Activated CD4-positive, alpha-beta T cell treated with anti-CD3 and anti-CD28 coated beads, Interleukin-2, amount 50 U/mL, for 48 hours (primary cell): ENCODE measurements at regions not wholly inside any gene's neighbourhood (a gene's known extent, or its start where the extent isn't known, plus 50 kb on each side); places are given as distances from the start of the nearest gene placed in this dataset.

Source experiments
- DNase-seq, 2 experiments: peaks; one replicate each; pipeline ENCODE4 v3.0.0-alpha.2; 2020

DNA sequence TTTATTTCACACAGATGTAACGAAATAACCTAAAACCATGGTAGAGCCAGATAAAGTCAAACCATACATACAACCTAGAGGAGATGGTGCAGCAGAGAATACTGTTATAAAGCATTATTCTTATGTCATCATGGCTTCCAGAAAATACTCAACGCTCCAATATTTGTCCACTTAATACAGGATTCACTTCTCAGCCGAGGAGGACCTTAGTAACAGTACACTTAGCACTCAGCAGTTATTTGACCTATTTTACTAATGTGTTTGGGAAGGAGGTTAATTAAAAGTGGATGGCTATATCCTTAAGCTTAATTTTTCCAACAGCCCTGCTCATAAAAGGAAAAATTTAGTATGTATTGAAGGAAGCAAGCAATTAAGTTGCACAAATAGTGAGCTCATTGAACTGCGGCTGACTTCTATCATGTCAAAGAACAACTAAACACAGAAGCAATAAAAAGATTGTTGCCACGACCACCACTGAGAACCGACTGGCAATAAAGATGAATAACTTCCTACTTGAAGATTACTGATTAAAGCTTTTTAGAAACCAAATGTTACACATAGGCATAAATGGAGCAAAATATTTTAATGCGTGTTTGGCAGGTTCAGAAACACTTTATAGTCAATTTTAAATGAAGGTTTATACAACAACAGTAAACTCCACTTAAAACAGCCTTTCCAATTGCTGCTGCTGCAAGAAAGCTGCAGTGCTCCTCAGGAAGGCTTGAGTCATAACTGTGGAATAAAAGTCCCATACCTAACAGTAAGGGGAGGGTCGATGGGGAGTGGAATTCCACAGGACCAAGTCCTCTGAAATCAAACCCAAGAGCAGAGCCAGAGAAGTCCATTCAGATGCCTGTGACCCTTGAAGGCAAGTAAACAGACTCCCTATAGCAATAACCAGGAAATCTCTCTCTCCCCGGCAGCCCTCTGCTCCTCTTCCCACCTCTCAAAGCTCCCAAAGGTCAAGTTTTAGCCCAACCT is 218.9 kb upstream of the CDKN3 start:
- no peak for DNase-seq

DNA sequence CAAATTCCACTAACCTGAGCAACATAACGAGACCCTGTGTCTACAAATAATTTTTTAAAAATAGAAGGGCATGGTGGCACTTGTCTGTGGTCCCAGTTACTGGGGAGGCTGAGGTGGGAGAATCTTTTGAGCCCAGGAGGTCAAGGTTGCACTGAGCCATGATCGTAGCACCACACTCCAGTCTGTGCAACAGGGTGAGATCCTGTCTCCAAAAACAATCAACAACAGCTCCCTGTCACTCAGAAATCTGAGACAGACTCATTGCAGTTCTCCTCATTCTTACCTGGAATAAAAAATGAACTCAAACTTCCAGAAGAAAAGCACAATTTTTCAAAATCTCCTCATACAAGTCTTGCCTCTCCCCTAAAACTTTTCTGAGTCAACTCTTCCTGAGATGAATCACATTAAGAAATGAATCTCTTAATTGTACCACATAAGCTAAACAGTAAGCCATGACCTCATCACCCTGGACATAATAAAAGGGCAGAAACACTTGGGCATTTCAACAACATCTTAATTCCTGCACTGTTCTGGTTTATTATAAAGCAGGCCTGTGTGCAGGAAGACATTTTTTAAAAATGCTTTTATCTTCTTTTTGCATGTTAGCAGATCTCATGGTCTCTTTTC is 214.3 kb upstream of the CDKN3 start:
- DNase-seq: no peak

DNA sequence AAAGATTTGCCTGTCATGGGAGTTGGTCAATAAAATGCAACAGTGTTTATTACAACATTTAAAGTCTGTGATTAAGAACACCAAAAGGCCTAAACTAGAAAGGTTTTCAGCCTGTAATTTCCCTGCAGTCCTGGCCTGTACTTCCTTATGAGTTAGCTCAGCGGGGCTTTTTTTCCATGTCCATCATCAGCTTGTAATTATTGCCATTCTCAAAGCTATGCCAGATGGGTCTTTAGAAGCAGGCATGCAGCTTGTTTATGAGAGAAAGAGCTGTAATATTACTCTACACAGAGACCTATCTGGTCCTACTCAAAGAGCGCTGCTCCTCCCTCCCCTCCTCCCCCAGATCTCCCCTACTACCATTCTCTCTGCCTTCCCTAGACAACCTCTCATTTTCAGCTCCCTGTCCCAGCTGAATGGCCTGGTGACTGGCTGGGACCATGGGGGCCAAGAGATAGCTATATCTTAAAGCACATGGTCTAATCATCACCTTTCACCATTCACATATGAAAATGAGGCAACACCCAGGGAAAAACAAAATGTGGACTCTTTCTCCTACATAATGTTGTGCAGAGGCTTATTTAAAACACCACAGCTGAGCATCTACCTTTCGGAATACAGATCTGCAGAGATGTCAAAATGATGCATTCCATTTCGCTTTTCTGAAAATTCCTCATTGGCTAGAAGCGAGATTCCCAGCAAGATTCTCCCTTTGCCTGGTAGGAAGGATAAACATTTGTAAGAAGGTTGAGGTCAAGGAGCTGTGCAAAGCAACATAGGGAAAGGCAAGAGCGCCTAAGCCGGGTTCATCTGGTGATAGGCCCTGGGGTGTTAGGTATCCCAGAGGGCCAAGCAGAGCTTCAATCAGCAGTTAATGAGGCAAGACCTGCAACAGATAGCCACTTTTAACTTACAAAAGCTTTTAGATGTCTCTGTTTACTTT is 209.7 kb upstream of the CDKN3 start:
- no peak for DNase-seq

DNA sequence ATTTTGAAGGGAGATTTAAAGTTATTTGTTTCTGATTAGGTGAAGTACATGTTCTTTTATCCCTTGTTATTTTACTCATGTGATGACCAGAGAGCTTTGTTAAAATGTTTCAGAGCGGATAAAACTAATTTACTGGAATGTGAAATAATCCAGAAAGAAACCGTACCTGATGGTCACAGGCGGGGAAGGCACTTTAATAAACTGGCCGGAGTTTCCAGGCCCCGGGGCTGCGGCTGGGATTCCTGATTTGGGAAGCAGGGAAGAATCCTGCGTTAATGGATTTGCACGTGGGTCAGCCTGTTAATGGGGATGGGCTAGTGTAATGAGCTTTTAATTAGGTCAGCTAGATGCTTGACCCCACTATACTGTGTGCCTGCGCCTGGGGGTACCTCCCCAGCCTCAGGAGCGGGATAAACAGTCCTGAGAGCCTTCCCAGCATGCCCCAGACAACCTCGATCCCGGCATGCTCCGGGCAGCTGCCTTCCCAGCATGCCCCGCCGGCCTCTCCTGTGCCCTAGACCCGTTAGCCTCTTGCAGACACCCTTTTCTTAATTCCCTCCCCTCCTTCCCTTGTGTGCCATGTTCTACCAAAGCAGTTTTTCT is 208.6 kb upstream of the CDKN3 start:
- no peak for DNase-seq

DNA sequence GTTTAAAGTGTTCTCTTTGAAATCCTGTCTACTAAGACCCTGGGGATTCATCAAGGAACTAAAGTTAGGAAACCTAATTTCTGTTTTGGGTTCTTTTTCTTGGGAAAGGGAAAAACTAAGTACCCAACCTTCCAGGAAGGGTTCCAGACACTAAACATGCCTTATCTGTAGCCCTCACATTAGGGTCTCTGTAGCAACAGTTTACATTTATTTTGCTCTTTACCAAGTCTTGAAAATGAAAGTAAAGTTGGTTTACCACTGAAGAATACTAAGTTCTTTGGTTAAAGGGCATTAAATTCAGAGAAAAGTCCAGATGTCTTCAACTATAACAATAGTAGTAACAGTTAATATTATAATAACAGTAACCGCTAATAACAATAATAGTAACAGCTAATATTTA is 207.5 kb upstream of the CDKN3 start:
- no peak for DNase-seq

DNA sequence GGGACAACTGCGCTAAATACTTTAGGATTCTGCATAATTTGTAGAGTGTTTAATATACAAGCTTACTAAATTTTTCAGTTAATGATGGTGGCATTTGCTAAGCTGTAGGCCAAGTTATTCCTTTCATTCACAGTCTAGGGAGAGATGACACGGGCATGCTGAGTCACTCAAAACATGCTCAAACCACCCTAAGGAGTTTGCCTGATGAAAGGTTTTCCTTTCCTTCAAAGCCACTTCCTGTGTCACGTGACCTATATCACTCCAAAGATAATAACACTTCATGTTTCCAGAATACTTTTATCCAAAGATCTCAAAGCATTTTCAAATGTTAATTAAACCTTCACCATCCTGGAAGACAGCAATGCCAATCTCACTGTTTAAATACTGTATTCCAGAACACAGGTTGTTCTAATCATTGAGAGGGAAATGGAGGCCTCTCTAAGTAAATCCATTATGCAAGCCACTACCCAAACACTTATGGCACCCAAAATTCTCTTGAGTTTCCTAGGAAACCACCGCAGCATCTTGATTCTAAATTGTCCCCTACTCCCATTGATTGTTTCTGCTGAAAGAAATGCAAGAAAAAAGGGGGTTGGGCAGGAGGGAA is 207.0 kb upstream of the CDKN3 start:
- no peak for DNase-seq

DNA sequence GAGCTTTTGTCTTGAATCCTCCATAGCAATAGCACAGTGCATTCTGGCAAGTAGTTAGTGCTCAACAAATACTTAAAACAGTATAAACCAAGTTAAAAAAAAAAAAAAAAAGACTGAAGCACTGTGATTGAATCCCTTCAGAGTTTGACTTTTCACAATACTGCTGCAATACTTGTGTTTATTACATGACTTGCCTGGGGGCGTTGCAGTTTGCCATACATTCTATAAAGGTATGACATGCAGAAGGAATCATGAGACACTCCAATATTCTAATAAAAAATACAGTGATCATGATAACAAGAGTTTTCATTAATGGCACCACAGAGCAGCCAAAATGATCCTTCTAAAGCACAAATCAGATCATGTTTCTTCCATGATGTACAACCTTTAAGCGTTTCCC is 205.0 kb upstream of the CDKN3 start:
- no peak for DNase-seq

DNA sequence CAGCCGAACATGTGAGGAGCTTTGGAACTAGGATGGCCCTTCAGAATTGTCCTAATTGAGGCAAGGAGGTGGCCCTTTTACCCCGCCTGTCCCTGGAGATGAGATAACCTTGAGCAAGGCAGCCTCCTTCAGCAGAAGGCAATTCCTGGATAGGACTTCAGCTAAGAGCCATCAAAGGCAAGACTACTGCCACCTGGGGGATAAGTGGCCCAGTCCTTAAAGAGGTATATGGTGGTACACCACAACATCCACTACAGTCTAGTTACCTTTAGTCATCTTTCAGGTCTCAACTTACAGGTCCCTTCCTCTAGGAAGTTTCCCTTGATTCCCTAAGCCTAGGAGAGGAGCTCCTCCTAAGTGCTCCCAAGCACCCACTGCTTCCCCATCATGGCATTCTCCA is 204.2 kb upstream of the CDKN3 start:
- DNase-seq: no peak

DNA sequence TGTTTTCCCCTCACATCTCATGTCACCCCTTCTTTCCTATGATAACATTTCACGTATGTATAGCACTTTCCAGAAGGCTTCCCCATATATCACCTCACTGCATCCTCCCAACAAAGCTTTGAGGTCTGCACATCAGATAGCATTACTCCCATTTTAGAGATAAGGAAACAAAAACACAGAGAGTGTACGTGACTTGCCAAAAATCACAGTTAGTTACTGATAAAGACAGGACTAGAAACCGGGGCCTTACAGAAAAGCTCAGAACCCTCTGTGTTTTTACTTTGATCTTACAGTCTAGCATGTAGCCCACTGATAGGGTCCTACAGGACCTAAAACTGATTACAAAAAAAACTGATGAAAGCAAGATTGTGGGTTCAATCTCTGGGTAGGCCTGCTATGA is 202.9 kb upstream of the CDKN3 start:
- no peak for DNase-seq

DNA sequence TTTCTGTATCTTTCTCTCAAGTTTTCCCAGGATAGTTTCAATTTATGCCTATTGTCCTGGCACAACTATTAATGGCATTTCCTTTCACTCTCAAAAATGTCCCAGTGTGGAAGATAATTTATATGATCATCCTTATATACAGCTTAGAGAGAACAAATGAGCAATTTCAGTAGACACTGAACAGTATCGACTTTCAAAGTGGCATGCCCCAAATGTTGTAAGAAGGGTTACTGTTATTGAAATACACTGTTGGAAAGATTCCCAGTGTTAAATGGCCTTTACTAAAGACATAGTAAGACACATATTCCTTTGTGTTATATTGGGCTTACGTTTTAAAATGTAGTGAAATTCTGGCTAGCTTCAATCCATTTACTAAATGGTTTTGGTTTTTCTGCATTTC is 202.3 kb upstream of the CDKN3 start:
- DNase-seq: no peak

DNA sequence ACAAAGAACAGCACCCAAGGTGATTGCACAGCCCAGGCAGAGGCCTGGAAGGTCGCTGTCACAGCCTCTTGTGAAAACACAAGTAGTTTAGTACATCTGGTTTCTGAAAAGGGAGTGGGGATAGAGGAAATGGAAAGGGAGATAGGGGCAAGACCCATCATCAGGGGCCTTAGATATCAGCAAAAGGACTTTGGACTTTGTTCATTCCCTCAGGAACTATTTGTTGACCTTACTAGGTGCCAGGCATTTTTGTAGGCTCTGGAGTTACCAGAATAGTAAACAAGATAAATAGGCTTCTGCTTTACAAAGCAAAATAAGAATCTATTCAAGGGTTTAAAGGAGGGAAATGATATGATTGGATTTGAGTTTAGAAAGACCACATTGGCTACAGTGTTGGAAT is 199.4 kb upstream of the CDKN3 start:
- no peak for DNase-seq

DNA sequence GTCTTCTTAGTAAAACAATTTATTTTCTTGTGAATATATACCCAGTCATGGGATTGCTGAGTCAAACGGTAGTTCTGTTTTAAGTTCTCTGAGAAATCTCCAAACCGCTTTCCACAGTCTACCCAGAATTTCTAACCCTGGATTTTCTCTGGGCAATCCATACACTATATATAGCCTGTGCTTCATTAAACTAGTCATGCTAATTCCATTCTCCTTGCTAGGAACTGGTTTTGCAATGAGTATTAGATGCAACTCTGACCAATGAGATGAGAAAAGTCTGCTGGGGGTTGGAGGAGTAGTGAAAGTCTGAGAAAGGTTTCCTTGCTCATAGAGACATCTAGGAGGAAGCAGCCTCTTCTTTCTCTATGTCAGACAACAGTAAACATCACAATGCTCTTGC is 196.1 kb upstream of the CDKN3 start:
- DNase-seq: no peak

DNA sequence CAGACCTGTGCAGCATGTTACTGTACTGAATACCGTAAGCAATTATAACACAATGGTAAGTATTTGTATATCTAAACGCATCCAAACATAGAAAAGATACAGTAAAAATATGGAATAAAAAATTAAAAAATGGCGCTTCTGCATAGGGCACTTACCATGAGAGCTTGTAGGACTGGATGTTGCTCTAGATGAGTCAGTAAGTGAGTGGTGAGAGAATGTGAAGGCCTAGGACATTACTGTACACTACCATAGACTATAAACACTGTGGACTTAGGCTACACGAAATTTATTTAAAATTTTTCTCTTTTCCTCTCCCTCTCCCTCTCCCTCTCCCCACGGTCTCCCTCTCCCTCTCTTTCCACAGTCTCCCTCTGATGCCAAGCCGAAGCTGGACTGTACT is 194.5 kb upstream of the CDKN3 start:
- DNase-seq: no peak

DNA sequence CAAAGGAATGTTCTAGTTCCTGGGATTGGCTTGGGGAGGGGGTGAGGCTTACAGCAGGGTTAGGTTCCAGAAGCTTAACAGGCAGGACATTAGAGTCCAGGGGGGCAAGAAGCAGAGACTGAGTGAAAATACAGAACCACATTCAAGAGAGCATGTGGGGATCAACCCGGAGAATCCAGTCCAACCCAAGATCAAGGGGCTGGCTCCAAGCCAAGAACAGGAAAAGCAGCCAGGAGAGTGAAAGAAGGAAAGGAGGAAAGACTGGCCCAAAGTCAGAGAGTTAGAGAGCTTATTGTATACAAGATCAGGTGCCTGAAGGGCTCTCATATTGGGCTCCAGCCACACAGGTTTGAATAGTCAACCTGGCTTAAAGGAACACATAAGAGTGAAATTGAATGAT is 190.3 kb upstream of the CDKN3 start:
- no peak for DNase-seq

DNA sequence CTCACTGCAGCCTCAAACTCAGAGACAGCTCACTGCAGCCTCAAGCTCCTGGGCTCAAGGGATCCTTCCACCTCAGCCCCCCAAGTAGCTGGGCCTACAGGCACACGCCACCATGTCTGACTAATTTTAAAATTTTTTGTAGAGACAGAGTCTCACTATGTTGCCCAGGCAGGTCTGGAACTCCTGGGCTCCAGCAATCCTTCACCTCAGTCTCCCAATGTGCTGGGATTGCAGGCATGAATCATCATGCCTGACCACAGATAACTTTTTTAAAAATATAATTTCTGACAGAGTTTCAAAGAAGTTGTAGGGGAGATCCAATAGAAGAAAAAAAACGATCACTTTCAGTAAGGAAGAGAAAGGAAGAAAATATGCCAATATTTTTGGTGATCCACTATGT is 189.7 kb upstream of the CDKN3 start:
- no peak for DNase-seq

DNA sequence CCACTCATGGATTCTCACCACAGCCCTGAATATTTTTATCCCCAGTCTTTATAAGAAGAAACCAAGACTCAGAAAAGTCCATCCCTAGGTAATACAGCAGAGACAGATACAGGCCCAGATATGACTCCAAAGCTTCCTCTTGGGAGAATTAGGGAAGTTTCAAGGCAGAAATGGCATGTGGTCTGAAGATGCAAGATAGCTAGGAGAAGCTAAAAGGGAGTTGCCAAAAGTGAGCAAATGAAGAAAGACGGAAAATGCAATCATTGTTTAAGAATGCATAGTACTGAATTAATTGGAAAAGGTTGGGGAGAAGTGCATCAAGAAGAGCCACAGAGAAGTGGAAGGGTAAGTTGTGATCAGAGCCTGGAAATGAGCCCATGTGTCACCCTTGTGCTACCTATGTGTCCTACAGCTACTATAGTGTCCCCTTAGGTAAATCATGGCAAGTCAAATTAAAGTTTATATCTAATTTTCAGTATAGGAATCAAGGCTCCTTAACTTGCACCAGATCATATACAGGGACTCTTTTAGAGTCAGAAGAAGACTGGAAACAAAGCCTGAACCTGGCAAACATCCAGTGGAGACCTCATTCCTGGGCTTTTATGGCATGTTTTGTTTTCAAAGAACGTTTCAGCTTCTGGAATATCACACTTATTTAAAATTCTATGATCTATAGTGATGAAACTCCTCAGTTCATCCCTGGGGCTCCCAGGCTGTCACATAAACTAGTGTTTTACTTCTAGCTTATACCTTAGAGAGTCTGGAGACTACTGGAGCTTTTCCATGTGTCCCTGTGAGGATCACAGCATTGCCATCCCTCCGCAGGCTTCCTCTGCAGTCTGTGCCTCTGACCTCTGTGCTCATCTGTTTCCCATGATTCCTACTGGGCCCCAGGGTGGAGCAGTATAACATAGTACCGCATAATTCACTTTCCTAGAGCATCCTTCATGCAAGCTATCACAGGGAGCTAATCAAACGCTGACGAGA is 189.0 kb upstream of the CDKN3 start:
- no peak for DNase-seq

DNA sequence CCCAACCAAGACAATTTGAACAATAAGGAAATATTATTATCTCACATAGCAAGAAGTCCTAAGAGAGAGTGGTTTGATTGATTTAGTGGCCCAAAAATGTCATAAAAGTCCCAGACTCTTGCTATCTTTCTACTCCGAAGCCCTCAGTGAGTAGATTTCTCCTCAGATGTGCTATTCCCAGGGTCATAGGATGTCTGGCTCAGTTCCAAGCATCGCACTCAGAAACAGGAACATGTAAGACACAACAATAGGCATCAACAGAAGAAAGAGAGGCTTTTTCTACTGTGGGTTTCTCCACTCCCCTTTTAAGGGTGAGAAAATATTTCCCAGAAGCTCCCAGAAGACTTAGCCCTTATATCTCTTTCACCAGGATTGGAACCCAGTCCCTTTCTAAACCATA is 188.1 kb upstream of the CDKN3 start:
- no peak for DNase-seq

DNA sequence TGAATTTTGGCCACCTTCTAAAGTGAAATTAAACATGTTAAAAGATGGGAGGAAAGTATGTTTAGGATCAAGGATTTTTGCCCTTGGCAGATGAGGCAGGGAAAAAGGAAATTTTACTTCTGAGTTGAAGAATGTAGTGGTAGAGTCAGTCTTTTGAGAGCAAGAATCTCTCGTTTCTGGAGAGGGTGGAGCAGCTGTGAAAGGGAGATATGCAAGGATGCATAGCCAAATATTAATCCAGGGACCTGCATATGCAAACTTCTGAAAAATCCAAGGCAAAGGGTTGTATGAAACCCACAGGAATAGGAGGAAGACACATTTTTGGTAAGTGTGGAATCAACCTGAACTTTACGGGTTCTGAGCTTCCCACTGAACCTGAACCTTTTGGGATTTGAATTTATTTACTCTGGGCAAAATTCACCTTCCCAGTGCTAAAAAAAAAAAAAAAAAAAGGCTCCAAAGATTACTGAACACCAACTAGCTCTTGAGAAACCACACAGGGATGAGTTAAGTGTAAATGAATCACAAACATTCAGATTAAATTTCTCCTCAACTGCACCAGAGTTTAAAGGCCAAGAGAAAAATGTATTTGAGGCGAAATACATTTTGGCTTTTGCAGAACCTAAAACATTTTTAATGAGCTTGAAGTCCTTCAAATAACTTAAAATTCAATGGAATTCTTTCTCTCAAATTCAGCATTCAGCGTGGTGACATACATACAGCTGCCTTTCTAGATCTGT is 187.1 kb upstream of the CDKN3 start:
- no peak for DNase-seq

DNA sequence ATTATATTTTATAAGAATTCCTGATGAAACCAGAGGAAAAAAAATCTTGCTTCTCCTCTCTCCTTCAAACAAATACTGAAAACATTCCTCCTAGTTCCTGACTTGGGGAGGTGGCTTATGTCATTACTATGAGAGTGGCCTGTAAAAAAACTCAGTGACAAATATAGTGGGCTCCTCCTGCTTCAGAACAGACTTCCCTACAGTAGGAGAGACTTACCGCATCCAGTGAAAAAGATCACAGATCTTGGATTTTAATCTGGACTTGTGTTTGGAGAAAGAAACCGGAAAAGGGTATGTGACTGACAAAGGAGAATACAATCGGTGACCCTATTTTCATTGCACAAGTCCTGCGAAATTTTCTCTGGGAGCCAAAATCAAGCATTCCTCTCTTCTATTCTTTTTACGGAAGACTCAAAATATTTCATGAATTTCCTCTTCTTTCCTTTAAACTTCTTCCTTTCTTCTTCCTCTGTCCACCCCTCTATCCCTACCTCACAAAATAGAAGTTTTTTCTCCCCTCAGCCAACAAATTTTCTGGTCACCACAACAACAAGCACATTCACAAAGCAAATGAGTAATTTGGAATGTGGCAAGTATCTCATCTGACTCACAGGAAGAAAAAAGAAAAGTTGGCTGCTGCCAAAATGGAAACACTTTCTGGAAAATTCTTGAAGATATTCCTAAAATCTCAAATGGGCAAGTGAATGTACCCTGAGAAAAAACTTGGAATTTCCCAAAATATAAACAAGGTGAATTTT is 185.1 kb upstream of the CDKN3 start:
- no peak for DNase-seq

DNA sequence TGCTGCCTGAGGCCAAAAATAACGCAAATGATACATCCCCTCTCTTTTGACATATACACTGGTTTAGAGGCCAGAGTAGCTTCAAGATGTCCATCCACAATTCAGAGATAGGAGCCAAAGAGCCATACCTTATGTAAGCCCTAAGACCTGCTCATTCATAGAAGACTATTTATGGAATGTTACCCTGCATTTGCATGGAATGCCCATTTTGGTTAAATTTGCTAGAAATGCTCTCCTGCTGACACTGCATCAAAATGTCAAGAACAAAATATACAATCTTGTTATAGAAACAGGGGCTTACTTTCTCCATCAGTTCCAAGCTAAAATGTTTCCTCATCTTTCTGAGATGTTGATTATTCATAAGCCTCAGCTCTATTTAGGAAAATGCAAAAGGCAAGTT is 183.3 kb upstream of the CDKN3 start:
- no peak for DNase-seq
